ENCODE measurements at regions not wholly inside any gene's neighbourhood (a gene's known extent, or its start where the extent isn't known, plus 50 kb on each side); places are given as distances from the start of the nearest gene placed in this dataset.

DNA sequence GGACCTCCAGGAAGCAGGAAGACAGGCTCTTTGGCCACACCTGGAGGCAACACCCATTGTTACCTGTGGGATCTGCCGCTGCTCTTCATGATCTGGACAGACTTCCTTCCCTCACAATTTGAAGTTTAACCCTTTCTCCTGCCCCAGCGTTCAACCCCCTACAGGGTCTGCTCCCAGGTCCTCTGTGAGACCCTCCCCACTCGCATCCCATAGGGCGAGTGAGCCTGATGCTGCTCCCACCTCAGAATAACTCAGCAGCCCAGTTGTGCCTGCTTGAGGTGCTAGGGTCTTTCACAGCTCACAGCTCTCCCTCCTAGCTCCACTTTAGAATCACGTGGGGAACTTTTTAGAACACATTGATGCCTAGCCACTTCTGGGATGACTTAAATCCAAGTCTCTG, 61.8 kb upstream of the C10orf90 start:
- no peaks in the 10 kb centered on the region for H3K9me3 ChIP-seq
- intact Hi-C loops (cut with DNase I), result no loop called here
- H3K4me3 ChIP-seq, result no peak overlapping the region
- TF ChIP-seq POLR2A (IDR thresholded peaks at IDR 0.05) (no peak), POLR2AphosphoS5 (IDR thresholded peaks at IDR 0.05) (no peak)
- TF ChIP-seq, protein P1, sequence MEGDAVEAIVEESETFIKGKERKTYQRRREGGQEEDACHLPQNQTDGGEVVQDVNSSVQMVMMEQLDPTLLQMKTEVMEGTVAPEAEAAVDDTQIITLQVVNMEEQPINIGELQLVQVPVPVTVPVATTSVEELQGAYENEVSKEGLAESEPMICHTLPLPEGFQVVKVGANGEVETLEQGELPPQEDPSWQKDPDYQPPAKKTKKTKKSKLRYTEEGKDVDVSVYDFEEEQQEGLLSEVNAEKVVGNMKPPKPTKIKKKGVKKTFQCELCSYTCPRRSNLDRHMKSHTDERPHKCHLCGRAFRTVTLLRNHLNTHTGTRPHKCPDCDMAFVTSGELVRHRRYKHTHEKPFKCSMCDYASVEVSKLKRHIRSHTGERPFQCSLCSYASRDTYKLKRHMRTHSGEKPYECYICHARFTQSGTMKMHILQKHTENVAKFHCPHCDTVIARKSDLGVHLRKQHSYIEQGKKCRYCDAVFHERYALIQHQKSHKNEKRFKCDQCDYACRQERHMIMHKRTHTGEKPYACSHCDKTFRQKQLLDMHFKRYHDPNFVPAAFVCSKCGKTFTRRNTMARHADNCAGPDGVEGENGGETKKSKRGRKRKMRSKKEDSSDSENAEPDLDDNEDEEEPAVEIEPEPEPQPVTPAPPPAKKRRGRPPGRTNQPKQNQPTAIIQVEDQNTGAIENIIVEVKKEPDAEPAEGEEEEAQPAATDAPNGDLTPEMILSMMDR (IDR thresholded peaks at IDR 0.05), result no peak
- no peaks in the 10 kb centered on the region for H3K4me1 ChIP-seq (replicated peaks)
- WGBS, result 65% methylated on average over 5 of the region's 5 CpGs
- no peaks in the 10 kb centered on the region for H3K36me3 ChIP-seq
- H3K27ac ChIP-seq, result no peak overlapping the region
- no peaks in the 10 kb centered on the region for H3K27me3 ChIP-seq (replicated peaks; ENCODE audit: insufficient read depth)
- DNase-seq (ENCODE audit: low spot score), result no peak

DNA sequence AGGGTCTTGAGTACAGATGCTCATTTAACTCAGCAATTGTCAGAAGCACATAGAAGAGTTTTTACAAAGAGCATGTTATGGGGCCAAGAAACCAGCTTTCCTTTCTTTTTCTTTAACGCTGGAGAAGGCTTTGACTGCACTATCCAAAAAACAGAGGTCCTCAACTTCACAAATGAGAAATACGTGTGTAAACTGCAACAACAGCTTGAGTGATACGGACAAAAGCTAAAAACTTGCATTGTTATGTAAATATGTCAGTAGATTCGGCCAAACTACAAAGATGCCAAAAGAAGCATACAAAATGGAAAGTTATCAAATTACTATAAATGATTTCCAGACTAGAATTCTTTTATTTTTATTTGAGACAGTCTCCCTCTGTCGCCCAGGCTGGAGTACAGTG, 62.4 kb upstream of the C10orf90 start:
- TF ChIP-seq, protein P1 (IDR thresholded peaks at IDR 0.05), result no peak
- TF ChIP-seq POLR2A (IDR thresholded peaks at IDR 0.05) (no peak), POLR2AphosphoS5 (IDR thresholded peaks at IDR 0.05) (no peak)
- Histone ChIP-seq H3K4me3 (no peak overlapping the region), H3K27ac (no peak overlapping the region), H3K36me3 (no peaks in the 10 kb centered on the region), H3K27me3 (replicated peaks; ENCODE audit: insufficient read depth) (no peaks in the 10 kb centered on the region), H3K4me1 (replicated peaks) (no peaks in the 10 kb centered on the region), H3K9me3 (no peaks in the 10 kb centered on the region)
- no peak for DNase-seq (ENCODE audit: low spot score)
- intact Hi-C loops (cut with DNase I), result no loop called here
- WGBS, result 55% methylated on average over 5 of the region's 5 CpGs

DNA sequence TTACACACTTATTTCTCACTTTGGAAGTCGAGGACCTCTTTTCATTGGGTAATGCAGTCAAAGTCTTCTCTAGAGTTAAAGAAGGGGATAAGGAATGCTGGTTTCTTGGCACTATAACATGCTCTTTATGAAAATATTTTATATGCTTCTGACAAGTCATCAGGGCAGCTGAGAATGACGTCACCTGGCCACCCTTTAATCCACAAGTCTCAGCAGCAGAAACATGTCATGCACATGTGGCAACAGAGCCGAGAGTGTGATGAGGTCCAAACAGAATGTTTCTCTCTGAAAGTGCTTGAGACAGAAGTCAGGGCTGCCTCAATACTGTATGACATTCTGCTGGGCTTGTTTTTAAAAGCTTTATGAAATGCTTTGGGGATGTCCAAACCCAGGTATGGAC, 63.5 kb upstream of the C10orf90 start:
- DNase-seq (ENCODE audit: low spot score), result no peak
- TF ChIP-seq, protein P1 (IDR thresholded peaks at IDR 0.05), result no peak
- TF ChIP-seq POLR2A (IDR thresholded peaks at IDR 0.05) (no peak), POLR2AphosphoS5 (IDR thresholded peaks at IDR 0.05) (no peak)

DNA sequence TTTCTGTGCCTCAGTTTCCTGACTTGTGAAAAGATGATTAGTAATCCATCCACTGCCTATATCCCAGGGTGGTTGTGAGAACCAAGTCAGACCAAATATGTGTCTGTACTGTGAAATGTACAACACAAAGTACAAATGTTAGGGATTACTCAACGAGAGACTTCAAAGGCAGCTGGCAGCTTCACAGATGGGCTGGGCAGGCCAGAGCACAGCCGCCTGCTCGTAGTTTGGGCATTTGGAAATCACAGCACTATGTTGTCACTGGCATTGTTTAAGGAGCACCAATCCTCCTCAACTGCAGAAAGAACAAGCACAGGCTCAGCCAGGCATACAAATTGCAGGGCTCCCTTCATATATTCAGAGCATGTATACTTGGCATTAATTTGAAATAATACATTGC, 64.5 kb upstream of the C10orf90 start:
- H3K4me1 ChIP-seq (replicated peaks), result no peaks in the 10 kb centered on the region
- 46% methylated on average over 3 of the region's 3 CpGs for WGBS
- no peak overlapping the region for H3K27ac ChIP-seq
- no peaks in the 10 kb centered on the region for H3K27me3 ChIP-seq (replicated peaks; ENCODE audit: insufficient read depth)
- H3K36me3 ChIP-seq, result no peaks in the 10 kb centered on the region
- TF ChIP-seq, protein P1 (IDR thresholded peaks at IDR 0.05), result no peak
- peak; percentile 35 for TF ChIP-seq POLR2AphosphoS5 (IDR thresholded peaks at IDR 0.05)
- TF ChIP-seq POLR2A (IDR thresholded peaks at IDR 0.05), result no peak
- H3K9me3 ChIP-seq, result no peaks in the 10 kb centered on the region
- peak; percentile 33 for DNase-seq (ENCODE audit: low spot score)
- intact Hi-C loops (cut with DNase I), result no loop called here
- H3K4me3 ChIP-seq, result no peak overlapping the region

More for the DNA sequence above, 63.5 kb upstream of the C10orf90 start:
- Histone ChIP-seq H3K27ac (no peak overlapping the region), H3K4me3 (no peak overlapping the region), H3K4me1 (replicated peaks) (no peaks in the 10 kb centered on the region), H3K27me3 (replicated peaks; ENCODE audit: insufficient read depth) (no peaks in the 10 kb centered on the region), H3K9me3 (no peaks in the 10 kb centered on the region), H3K36me3 (no peaks in the 10 kb centered on the region)
- intact Hi-C loops (cut with DNase I), result no loop called here
- WGBS, result 30% methylated on average over 3 of the region's 3 CpGs

DNA sequence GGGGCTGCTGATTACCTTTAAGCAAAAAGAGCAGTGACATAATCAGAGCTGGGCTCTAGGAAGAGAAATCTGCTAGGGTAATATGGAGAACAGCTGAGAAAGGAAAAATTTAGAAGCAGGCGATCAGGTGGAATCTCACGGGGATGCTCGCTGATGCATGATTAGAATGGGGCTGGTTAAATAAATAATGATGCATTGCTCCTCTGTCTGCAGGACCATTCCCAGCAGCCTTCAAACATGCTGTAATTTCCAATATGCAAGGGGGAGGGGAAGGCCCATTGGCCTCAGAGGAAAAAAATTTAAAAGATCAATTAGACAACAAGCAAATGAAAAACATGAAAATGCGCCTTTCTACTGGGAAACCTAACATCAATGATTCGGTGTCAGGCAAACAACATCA, 65.6 kb upstream of the C10orf90 start:
- intact Hi-C loops (cut with DNase I), result no loop called here
- no peak for TF ChIP-seq POLR2A (IDR thresholded peaks at IDR 0.05)
- TF ChIP-seq, protein P1 (IDR thresholded peaks at IDR 0.05), result no peak
- TF ChIP-seq POLR2AphosphoS5 (IDR thresholded peaks at IDR 0.05), result no peak
- 96% methylated on average over 5 of the region's 5 CpGs for WGBS

More for the DNA sequence above, 65.6 kb upstream of the C10orf90 start:
- no peak for DNase-seq (ENCODE audit: low spot score)
- H3K4me1 ChIP-seq (replicated peaks), result no peaks in the 10 kb centered on the region
- H3K9me3 ChIP-seq, result no peaks in the 10 kb centered on the region
- H3K4me3 ChIP-seq, result no peak overlapping the region
- no peaks in the 10 kb centered on the region for H3K27me3 ChIP-seq (replicated peaks; ENCODE audit: insufficient read depth)
- no peak overlapping the region for H3K27ac ChIP-seq
- no peaks in the 10 kb centered on the region for H3K36me3 ChIP-seq

Data from prostate gland (tissue), 2 donors.